Ectodermal cell (in vitro differentiated cells): ENCODE measurements at regions not wholly inside any gene's neighbourhood (a gene's known extent, or its start where the extent isn't known, plus 50 kb on each side); places are given as distances from the start of the nearest gene placed in this dataset.
A peak's percentile ranks its signal among the peaks of the same experiment; 100 is the strongest.

Experiments used
- H3K27ac ChIP-seq: 2 replicates; pipeline ENCODE4 v1.7.0; 2013; ENCODE audit warnings: mild to moderate bottlenecking, low read depth, low read length; ENCODE audit not compliant: insufficient read depth, poor library complexity, severe bottlenecking
- H3K27me3 ChIP-seq: 2 replicates; pipeline ENCODE4 v1.7.0; 2013; ENCODE audit warnings: mild to moderate bottlenecking, low read length; ENCODE audit not compliant: insufficient read depth, control insufficient read depth, poor library complexity, severe bottlenecking
- H3K36me3 ChIP-seq: one replicate; pipeline ENCODE4 v1.7.0; 2013; ENCODE audit warnings: low read length; ENCODE audit not compliant: control insufficient read depth, insufficient read depth
- H3K4me1 ChIP-seq: one replicate; pipeline ENCODE4 v1.7.0; 2013; ENCODE audit warnings: low read length; ENCODE audit not compliant: control insufficient read depth, insufficient read depth
- H3K4me3 ChIP-seq: 2 replicates; pipeline ENCODE4 v1.7.0; 2013; ENCODE audit warnings: low read depth, low read length, control low read depth; ENCODE audit not compliant: insufficient read depth
- H3K9me3 ChIP-seq: 2 replicates; pipeline ENCODE4 v1.7.0; 2013; ENCODE audit warnings: mild to moderate bottlenecking, low read length, moderate library complexity; ENCODE audit not compliant: control insufficient read depth
- WGBS, 2 experiments: methylation state at CpG; one replicate each; pipeline ENCODE4 v1.1.7; 2013; ENCODE audit warnings: missing lambda C conversion rate in 2 of 2; 5-methylcytosine and 5-hydroxymethylcytosine counted together

DNA sequence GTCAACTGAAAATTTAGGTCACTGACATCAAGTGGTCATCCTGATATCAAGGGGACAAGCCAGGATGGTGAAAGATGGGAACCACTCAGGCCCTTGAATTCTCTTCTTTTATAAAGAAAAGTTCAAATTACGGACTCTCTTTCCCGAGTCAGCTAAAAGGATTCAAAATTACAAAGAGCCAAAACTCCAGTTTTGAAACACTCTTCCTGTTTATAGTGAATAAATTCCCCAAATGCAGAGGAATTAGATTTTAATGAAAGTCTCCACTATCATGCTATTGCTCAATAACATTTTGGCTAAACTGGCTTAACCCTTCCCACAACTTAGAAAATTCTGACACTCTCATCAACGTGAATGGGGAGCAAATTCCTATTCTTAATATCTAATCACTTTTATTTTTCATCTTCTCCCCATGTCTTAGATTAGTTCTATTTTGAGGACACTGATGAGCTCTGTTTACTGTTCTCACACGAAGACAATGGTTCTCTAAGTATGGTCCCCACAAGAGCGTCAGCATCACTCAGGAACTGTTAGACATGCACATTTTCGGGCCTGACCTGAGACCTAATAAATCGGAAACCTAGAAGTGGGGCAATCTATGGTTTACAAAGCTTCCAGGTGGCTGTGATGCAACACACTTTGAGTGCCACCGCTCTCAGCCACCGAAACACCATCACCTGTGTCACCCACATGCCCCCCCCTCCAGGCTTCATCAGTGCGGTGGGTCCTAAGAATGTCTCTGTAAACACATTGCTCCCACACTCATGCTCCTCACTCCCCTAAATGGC, 64.4 kb upstream of the TIAM1 start:
- no peak overlapping the region for H3K4me3 ChIP-seq
- H3K4me1 ChIP-seq = peaks cover 9% of the 10 kb centered on the region

DNA sequence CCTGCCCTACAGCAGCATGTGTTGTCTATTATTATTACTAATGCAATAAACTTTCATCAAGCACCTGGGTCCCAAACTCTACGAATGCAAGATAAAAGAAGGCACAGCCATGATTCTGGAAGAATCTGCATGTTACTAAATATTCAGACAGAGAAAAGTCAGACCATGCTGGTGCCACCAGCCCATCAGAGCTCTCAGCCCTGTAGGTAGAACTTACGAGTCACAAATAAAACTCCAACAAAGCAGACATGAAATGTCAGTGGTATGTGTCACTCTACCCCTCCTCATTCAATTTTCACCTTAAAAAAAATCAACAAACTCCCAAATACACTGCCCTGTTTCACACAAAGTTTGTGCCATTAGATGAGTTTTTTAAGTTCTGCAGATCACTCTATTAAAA, 62.4 kb upstream of the TIAM1 start:
- no peaks in the 10 kb centered on the region for H3K36me3 ChIP-seq
- H3K27me3 ChIP-seq = no peaks in the 10 kb centered on the region
- 85 to 87% methylated on average over 2 of the region's 2 CpGs for WGBS, 2 experiments
- no peak overlapping the region for H3K4me3 ChIP-seq
- H3K27ac ChIP-seq = no peak overlapping the region
- H3K4me1 ChIP-seq = peaks cover 9% of the 10 kb centered on the region
- no peaks in the 10 kb centered on the region for H3K9me3 ChIP-seq

More for the DNA sequence above, 64.4 kb upstream of the TIAM1 start:
- 95% methylated on average over 9 to 10 of the region's 10 CpGs for whole genome bisulfite sequencing, 2 experiments
- Histone ChIP-seq H3K36me3 (no peaks in the 10 kb centered on the region), H3K27me3 (no peaks in the 10 kb centered on the region), H3K9me3 (no peaks in the 10 kb centered on the region), H3K27ac (no peak overlapping the region)

GRCh38 chr21:31405604-31406003, 61.5 kb upstream of the TIAM1 start:
- no peaks in the 10 kb centered on the region for H3K27me3 ChIP-seq
- WGBS, 2 experiments = 93 to 96% methylated on average over 3 of the region's 3 CpGs
- peaks cover 9% of the 10 kb centered on the region for H3K4me1 ChIP-seq
- no peak overlapping the region for H3K27ac ChIP-seq
- H3K36me3 ChIP-seq = no peaks in the 10 kb centered on the region
- H3K4me3 ChIP-seq = no peak overlapping the region
- H3K9me3 ChIP-seq = no peaks in the 10 kb centered on the region

DNA sequence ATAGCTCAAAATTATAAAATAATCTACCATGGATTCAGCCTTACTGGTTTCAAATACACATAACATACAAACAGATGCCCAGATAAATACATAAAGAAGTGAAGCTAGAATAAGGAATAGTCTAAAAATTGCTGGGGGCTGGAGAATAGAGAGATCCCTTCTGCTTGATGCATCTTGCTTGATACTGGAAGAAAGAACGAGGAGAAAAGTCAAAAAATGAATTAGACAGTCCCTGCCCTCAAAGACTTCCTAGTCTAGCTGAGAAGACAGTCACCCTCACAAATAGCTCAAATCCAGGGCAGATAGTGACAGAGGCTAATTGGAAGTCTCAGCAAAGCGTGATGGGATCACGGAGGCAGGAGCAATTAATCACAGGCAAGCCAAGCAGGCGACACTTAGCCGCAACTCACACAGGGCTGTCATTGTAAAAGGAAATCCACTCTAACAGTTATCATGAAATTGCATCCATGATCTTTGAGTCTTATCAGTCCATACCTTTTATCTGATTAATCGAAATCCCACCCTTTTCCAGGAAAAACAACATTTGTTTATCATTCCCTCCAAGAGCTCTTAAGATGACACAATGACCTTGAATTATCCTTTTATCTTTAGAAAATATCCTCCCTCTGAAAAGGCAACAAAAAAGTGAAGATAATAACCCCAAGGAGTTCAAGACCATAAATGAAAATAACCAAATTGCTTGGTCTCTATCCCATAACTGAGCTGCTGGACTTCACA, 59.7 kb upstream of the TIAM1 start:
- 85 to 88% methylated on average over 6 of the region's 6 CpGs for WGBS, 2 experiments
- Histone ChIP-seq H3K36me3 (no peaks in the 10 kb centered on the region), H3K27ac (no peak overlapping the region), H3K9me3 (no peaks in the 10 kb centered on the region), H3K4me3 (no peak overlapping the region), H3K27me3 (no peaks in the 10 kb centered on the region), H3K4me1 (peaks cover 9% of the 10 kb centered on the region)

GRCh38 chr21:31399591-31399990, 55.5 kb upstream of the TIAM1 start:
- 93 to 97% methylated on average over 2 of the region's 2 CpGs for WGBS, 2 experiments
- H3K36me3 ChIP-seq = no peaks in the 10 kb centered on the region
- H3K4me3 ChIP-seq = no peak overlapping the region

GRCh38 chr21:31398574-31398973, 54.5 kb upstream of the TIAM1 start:
- WGBS, 2 experiments = 94 to 95% methylated on average over 4 to 5 of the region's 5 CpGs
- H3K4me1 ChIP-seq = peaks cover 29% of the 10 kb centered on the region
- H3K27ac ChIP-seq = no peak overlapping the region
- H3K9me3 ChIP-seq = no peaks in the 10 kb centered on the region
- H3K27me3 ChIP-seq = no peaks in the 10 kb centered on the region
- no peaks in the 10 kb centered on the region for H3K36me3 ChIP-seq
- H3K4me3 ChIP-seq = no peak overlapping the region

More at GRCh38 chr21:31399591-31399990, 55.5 kb upstream of the TIAM1 start:
- no peaks in the 10 kb centered on the region for H3K27me3 ChIP-seq
- peaks cover 29% of the 10 kb centered on the region for H3K4me1 ChIP-seq
- H3K9me3 ChIP-seq = no peaks in the 10 kb centered on the region
- H3K27ac ChIP-seq = peak overlapping the region; percentile 16

DNA sequence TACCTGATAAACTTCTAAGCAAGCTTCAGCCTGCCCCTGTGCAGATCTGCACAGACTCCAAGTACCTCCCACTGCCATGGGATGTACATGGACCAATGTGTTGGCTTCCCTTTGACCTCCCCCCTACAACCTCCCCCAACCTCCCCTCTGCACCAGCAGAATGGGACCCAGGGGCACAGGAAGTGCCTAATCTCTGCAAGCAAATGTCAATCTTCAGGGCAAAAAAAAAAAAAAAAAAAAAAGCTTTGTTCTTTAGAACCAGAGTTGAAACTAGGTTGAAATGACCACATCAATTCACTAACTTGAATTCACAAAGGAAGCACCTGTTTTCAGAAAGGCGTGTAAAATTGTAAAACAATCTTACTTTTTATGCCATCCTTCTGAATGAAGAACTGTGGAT, 53.9 kb upstream of the TIAM1 start:
- H3K27ac ChIP-seq = no peak overlapping the region
- H3K27me3 ChIP-seq = no peaks in the 10 kb centered on the region
- 100% methylated on average over 1 of the region's 1 CpG for WGBS, 2 experiments
- H3K36me3 ChIP-seq = no peaks in the 10 kb centered on the region
- no peaks in the 10 kb centered on the region for H3K9me3 ChIP-seq
- H3K4me1 ChIP-seq = peaks cover 29% of the 10 kb centered on the region
- no peak overlapping the region for H3K4me3 ChIP-seq

GRCh38 chr21:31397515-31397926, 53.5 kb upstream of the TIAM1 start:
- Histone ChIP-seq H3K27me3 (no peaks in the 10 kb centered on the region), H3K9me3 (no peaks in the 10 kb centered on the region), H3K27ac (peak overlapping the region; percentile 40), H3K4me3 (no peak overlapping the region), H3K36me3 (no peaks in the 10 kb centered on the region), H3K4me1 (peaks cover 29% of the 10 kb centered on the region)
- WGBS, 2 experiments = 83 to 91% methylated on average over 4 to 5 of the region's 5 CpGs

DNA sequence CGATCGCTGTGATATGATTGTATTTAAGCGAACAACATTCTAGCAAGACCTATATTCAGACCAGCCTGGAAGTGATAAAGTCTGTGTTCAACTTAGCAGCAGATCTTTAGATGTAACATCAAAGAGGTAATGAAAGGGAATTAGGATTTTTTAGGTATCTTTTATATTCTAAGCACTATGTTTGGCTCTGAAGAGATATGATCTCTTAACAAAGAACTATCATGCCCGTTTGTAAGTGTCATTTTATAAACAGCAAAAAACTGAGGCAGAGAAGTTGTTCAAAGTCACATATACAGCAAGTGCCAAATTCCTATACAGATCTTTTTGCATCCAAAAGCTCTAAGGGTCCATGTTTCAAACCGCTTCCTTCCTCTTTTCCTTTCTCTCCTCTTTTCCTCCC, 53.0 kb upstream of the TIAM1 start:
- 95 to 97% methylated on average over 5 of the region's 5 CpGs for WGBS, 2 experiments
- no peak overlapping the region for H3K27ac ChIP-seq
- H3K36me3 ChIP-seq = no peaks in the 10 kb centered on the region
- no peaks in the 10 kb centered on the region for H3K9me3 ChIP-seq
- peaks cover 29% of the 10 kb centered on the region for H3K4me1 ChIP-seq
- no peak overlapping the region for H3K4me3 ChIP-seq
- no peaks in the 10 kb centered on the region for H3K27me3 ChIP-seq

GRCh38 chr21:31396399-31396798, 52.3 kb upstream of the TIAM1 start:
- H3K27me3 ChIP-seq = no peaks in the 10 kb centered on the region
- H3K27ac ChIP-seq = no peak overlapping the region
- H3K4me1 ChIP-seq = peaks cover 29% of the 10 kb centered on the region
- no peak overlapping the region for H3K4me3 ChIP-seq
- H3K36me3 ChIP-seq = no peaks in the 10 kb centered on the region
- 87 to 98% methylated on average over 3 of the region's 4 CpGs for WGBS, 2 experiments
- H3K9me3 ChIP-seq = no peaks in the 10 kb centered on the region
